ENCODE measurements at regions not wholly inside any gene's neighbourhood (a gene's known extent, or its start where the extent isn't known, plus 50 kb on each side); places are given as distances from the start of the nearest gene placed in this dataset.

- H3K36me3 ChIP-seq (replicated peaks; ENCODE audit: control insufficient read depth, insufficient read depth, low read length) = no peaks in the 10 kb centered on the region
- no peak overlapping the region for H3K4me3 ChIP-seq (ENCODE audit: insufficient read depth, low read depth, low read length)
- H3K27me3 ChIP-seq (ENCODE audit: control insufficient read depth, insufficient read depth, low read length) = no peaks in the 10 kb centered on the region
- DNase-seq = no peak
Measured at GRCh38 chr5:158618256-158618655, 481.5 kb downstream of the EBF1 start.

GRCh38 chr5:158616707-158617106 lies 483.0 kb downstream of the EBF1 start:
- no peak for DNase-seq
- Histone ChIP-seq H3K36me3 (replicated peaks; ENCODE audit: control insufficient read depth, insufficient read depth, low read length) (no peaks in the 10 kb centered on the region), H3K27me3 (ENCODE audit: control insufficient read depth, insufficient read depth, low read length) (no peaks in the 10 kb centered on the region), H3K4me3 (ENCODE audit: insufficient read depth, low read depth, low read length) (no peak overlapping the region)

GRCh38 chr5:158614951-158615350 lies 484.8 kb downstream of the EBF1 start:
- Histone ChIP-seq H3K4me3 (ENCODE audit: insufficient read depth, low read depth, low read length) (no peak overlapping the region), H3K36me3 (replicated peaks; ENCODE audit: control insufficient read depth, insufficient read depth, low read length) (no peaks in the 10 kb centered on the region)

GRCh38 chr5:158611581-158611980 lies 488.1 kb downstream of the EBF1 start:
- H3K4me3 ChIP-seq (ENCODE audit: insufficient read depth, low read depth, low read length) = no peak overlapping the region
- H3K27me3 ChIP-seq (ENCODE audit: control insufficient read depth, insufficient read depth, low read length) = no peaks in the 10 kb centered on the region
- no peaks in the 10 kb centered on the region for H3K36me3 ChIP-seq (replicated peaks; ENCODE audit: control insufficient read depth, insufficient read depth, low read length)
- DNase-seq = no peak

More at GRCh38 chr5:158614951-158615350, 484.8 kb downstream of the EBF1 start:
- H3K27me3 ChIP-seq (ENCODE audit: control insufficient read depth, insufficient read depth, low read length) = no peaks in the 10 kb centered on the region
- DNase-seq = no peak

- H3K36me3 ChIP-seq (replicated peaks; ENCODE audit: control insufficient read depth, insufficient read depth, low read length) = no peaks in the 10 kb centered on the region
- H3K27me3 ChIP-seq (ENCODE audit: control insufficient read depth, insufficient read depth, low read length) = no peaks in the 10 kb centered on the region
- DNase-seq = no peak
- H3K4me3 ChIP-seq (ENCODE audit: insufficient read depth, low read depth, low read length) = no peak overlapping the region
Measured at GRCh38 chr5:158610051-158610415, 489.7 kb downstream of the EBF1 start.

- no peak for DNase-seq
- Histone ChIP-seq H3K36me3 (replicated peaks; ENCODE audit: control insufficient read depth, insufficient read depth, low read length) (no peaks in the 10 kb centered on the region), H3K27me3 (ENCODE audit: control insufficient read depth, insufficient read depth, low read length) (no peaks in the 10 kb centered on the region), H3K4me3 (ENCODE audit: insufficient read depth, low read depth, low read length) (no peak overlapping the region)
Measured at GRCh38 chr5:158609333-158610050, 490.2 kb downstream of the EBF1 start.

GRCh38 chr5:158607088-158607487 lies 492.6 kb downstream of the EBF1 start:
- Histone ChIP-seq H3K4me3 (ENCODE audit: insufficient read depth, low read depth, low read length) (no peak overlapping the region), H3K36me3 (replicated peaks; ENCODE audit: control insufficient read depth, insufficient read depth, low read length) (no peaks in the 10 kb centered on the region), H3K27me3 (ENCODE audit: control insufficient read depth, insufficient read depth, low read length) (no peaks in the 10 kb centered on the region)
- DNase-seq = no peak

GRCh38 chr5:158606233-158606632 lies 493.5 kb downstream of the EBF1 start:
- DNase-seq = no peak
- no peak overlapping the region for H3K4me3 ChIP-seq (ENCODE audit: insufficient read depth, low read depth, low read length)
- no peaks in the 10 kb centered on the region for H3K36me3 ChIP-seq (replicated peaks; ENCODE audit: control insufficient read depth, insufficient read depth, low read length)
- H3K27me3 ChIP-seq (ENCODE audit: control insufficient read depth, insufficient read depth, low read length) = no peaks in the 10 kb centered on the region

GRCh38 chr5:158602981-158603380 lies 496.7 kb downstream of the EBF1 start:
- Histone ChIP-seq H3K27me3 (ENCODE audit: control insufficient read depth, insufficient read depth, low read length) (no peaks in the 10 kb centered on the region), H3K36me3 (replicated peaks; ENCODE audit: control insufficient read depth, insufficient read depth, low read length) (no peaks in the 10 kb centered on the region), H3K4me3 (ENCODE audit: insufficient read depth, low read depth, low read length) (no peak overlapping the region)
- no peak for DNase-seq

GRCh38 chr5:158601118-158601517 lies 498.6 kb downstream of the EBF1 start:
- H3K27me3 ChIP-seq (ENCODE audit: control insufficient read depth, insufficient read depth, low read length) = no peaks in the 10 kb centered on the region
- DNase-seq = no peak

GRCh38 chr5:158600679-158601078 lies 499.0 kb downstream of the EBF1 start:
- Histone ChIP-seq H3K4me3 (ENCODE audit: insufficient read depth, low read depth, low read length) (no peak overlapping the region), H3K36me3 (replicated peaks; ENCODE audit: control insufficient read depth, insufficient read depth, low read length) (no peaks in the 10 kb centered on the region), H3K27me3 (ENCODE audit: control insufficient read depth, insufficient read depth, low read length) (no peaks in the 10 kb centered on the region)
- no peak for DNase-seq

More at GRCh38 chr5:158601118-158601517, 498.6 kb downstream of the EBF1 start:
- Histone ChIP-seq H3K4me3 (ENCODE audit: insufficient read depth, low read depth, low read length) (no peak overlapping the region), H3K36me3 (replicated peaks; ENCODE audit: control insufficient read depth, insufficient read depth, low read length) (no peaks in the 10 kb centered on the region)

- no peak for DNase-seq
- no peaks in the 10 kb centered on the region for H3K27me3 ChIP-seq (ENCODE audit: control insufficient read depth, insufficient read depth, low read length)
- no peaks in the 10 kb centered on the region for H3K36me3 ChIP-seq (replicated peaks; ENCODE audit: control insufficient read depth, insufficient read depth, low read length)
- H3K4me3 ChIP-seq (ENCODE audit: insufficient read depth, low read depth, low read length) = no peak overlapping the region
Measured at GRCh38 chr5:158599157-158599556, 500.6 kb downstream of the EBF1 start.

- no peaks in the 10 kb centered on the region for H3K27me3 ChIP-seq (ENCODE audit: control insufficient read depth, insufficient read depth, low read length)
- DNase-seq = no peak
- no peak overlapping the region for H3K4me3 ChIP-seq (ENCODE audit: insufficient read depth, low read depth, low read length)
- no peaks in the 10 kb centered on the region for H3K36me3 ChIP-seq (replicated peaks; ENCODE audit: control insufficient read depth, insufficient read depth, low read length)
Measured at GRCh38 chr5:158594595-158595242, 505.0 kb downstream of the EBF1 start.

GRCh38 chr5:158593925-158594324 lies 505.8 kb downstream of the EBF1 start:
- H3K4me3 ChIP-seq (ENCODE audit: insufficient read depth, low read depth, low read length) = no peak overlapping the region
- no peaks in the 10 kb centered on the region for H3K36me3 ChIP-seq (replicated peaks; ENCODE audit: control insufficient read depth, insufficient read depth, low read length)
- no peaks in the 10 kb centered on the region for H3K27me3 ChIP-seq (ENCODE audit: control insufficient read depth, insufficient read depth, low read length)
- DNase-seq = no peak

GRCh38 chr5:158591301-158591863 lies 508.3 kb downstream of the EBF1 start:
- H3K36me3 ChIP-seq (replicated peaks; ENCODE audit: control insufficient read depth, insufficient read depth, low read length) = no peaks in the 10 kb centered on the region
- no peak overlapping the region for H3K4me3 ChIP-seq (ENCODE audit: insufficient read depth, low read depth, low read length)
- peak; percentile 57 for DNase-seq
- no peaks in the 10 kb centered on the region for H3K27me3 ChIP-seq (ENCODE audit: control insufficient read depth, insufficient read depth, low read length)
